Smooth muscle cell (in vitro differentiated cells): ENCODE measurements at regions not wholly inside any gene's neighbourhood (a gene's known extent, or its start where the extent isn't known, plus 50 kb on each side); places are given as distances from the start of the nearest gene placed in this dataset.

Experiments used
- DNase-seq: peaks from one replicate; lab custom pipeline; 2025; ENCODE audit not compliant: unreplicated experiment; lab: John Stamatoyannopoulos, UW
- H2AFZ ChIP-seq: fragments of 200-600 bp; sonication (generic); 2 replicates; pipeline ENCODE4 v1.6.0; 2016; ENCODE audit warnings: antibody characterized with exemption, low read depth, mild to moderate bottlenecking
- H3F3A ChIP-seq: fragments of 200-600 bp; sonication (generic); 2 replicates; pipeline ENCODE4 v1.6.0; 2017; ENCODE audit warnings: antibody characterized with exemption, low read depth
- H3K27ac ChIP-seq: fragments of 200-600 bp; sonication (generic); 2 replicates; pipeline ENCODE4 v1.5.1; 2016; ENCODE audit warnings: low read depth, mild to moderate bottlenecking
- H3K27me3 ChIP-seq: fragments of 200-600 bp; sonication (generic); 2 replicates; pipeline ENCODE4 v1.6.1; 2016; ENCODE audit warnings: low read depth, mild to moderate bottlenecking
- H3K36me3 ChIP-seq: fragments of 200-600 bp; sonication (generic); 2 replicates; pipeline ENCODE4 v1.5.1; 2016; ENCODE audit warnings: low read depth
- H3K4me1 ChIP-seq: fragments of 200-600 bp; sonication (generic); 2 replicates; pipeline ENCODE4 v1.5.1; 2016; ENCODE audit warnings: low read depth
- H3K4me2 ChIP-seq: fragments of 200-600 bp; sonication (generic); 2 replicates; pipeline ENCODE4 v1.6.0; 2016; ENCODE audit warnings: mild to moderate bottlenecking
- H3K4me3 ChIP-seq: fragments of 200-600 bp; sonication (generic); 2 replicates; pipeline ENCODE4 v1.5.1; 2016; ENCODE audit warnings: mild to moderate bottlenecking
- H3K79me2 ChIP-seq: fragments of 200-600 bp; sonication (generic); 2 replicates; pipeline ENCODE4 v1.6.0; 2016; ENCODE audit warnings: low read depth, mild to moderate bottlenecking
- H3K9ac ChIP-seq: fragments of 200-600 bp; sonication (generic); 2 replicates; pipeline ENCODE4 v1.6.0; 2016; ENCODE audit warnings: low read depth
- H3K9me3 ChIP-seq: fragments of 200-600 bp; sonication (generic); replicated peaks from 2 replicates; pipeline ENCODE4 v1.5.1; 2016; ENCODE audit warnings: low read depth
- H4K20me1 ChIP-seq: fragments of 200-600 bp; sonication (generic); 2 replicates; pipeline ENCODE4 v1.6.0; 2016; ENCODE audit warnings: low read depth
- WGBS: methylation state at CpG from one replicate; pipeline ENCODE4 v1.1.7; 2016; ENCODE audit warnings: low lambda C conversion rate; 5-methylcytosine and 5-hydroxymethylcytosine counted together
- TF ChIP-seq, protein P1 (sequence below): fragments of 200-600 bp; sonication (generic); IDR thresholded peaks from 2 replicates; pipeline ENCODE4 v1.5.1; 2017; ENCODE audit warnings: borderline replicate concordance, mild to moderate bottlenecking, antibody characterized with exemption; ENCODE audit not compliant: insufficient read depth, poor library complexity, severe bottlenecking

DNA sequence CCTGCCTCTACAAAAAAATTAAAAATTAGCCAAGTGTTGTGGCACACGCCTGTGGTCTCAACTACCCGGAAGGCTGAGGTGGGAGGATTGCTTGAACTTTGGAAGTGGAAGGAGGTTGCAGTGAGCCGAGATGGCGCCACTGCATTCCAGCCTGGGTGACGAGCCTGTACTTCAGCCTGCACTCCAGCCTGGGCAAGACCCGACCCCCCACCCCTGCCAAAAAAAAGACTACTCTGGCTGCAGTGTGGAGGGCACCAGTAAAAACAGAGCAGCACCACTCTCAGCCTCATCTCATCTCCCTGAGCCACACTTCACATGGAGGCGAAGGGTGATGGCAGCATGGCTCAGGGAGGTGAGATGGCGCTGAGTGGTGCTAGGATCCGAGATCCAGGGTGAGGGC is 50.3 kb upstream of the THY1 start:
- Histone ChIP-seq H3K27ac (no peak overlapping the region), H3K36me3 (no peaks in the 10 kb centered on the region), H3K9ac (no peak overlapping the region), H3K79me2 (no peaks in the 10 kb centered on the region), H3K4me1 (peaks cover 11% of the 10 kb centered on the region), H2AFZ (no peak overlapping the region), H3K9me3 (no peaks in the 10 kb centered on the region), H3K4me3 (no peak overlapping the region), H4K20me1 (no peaks in the 10 kb centered on the region), H3F3A (no peaks in the 10 kb centered on the region), H3K4me2 (no peak overlapping the region), H3K27me3 (no peaks in the 10 kb centered on the region)
- WGBS = 95% methylated on average over 9 of the region's 9 CpGs
- TF ChIP-seq, protein P1, sequence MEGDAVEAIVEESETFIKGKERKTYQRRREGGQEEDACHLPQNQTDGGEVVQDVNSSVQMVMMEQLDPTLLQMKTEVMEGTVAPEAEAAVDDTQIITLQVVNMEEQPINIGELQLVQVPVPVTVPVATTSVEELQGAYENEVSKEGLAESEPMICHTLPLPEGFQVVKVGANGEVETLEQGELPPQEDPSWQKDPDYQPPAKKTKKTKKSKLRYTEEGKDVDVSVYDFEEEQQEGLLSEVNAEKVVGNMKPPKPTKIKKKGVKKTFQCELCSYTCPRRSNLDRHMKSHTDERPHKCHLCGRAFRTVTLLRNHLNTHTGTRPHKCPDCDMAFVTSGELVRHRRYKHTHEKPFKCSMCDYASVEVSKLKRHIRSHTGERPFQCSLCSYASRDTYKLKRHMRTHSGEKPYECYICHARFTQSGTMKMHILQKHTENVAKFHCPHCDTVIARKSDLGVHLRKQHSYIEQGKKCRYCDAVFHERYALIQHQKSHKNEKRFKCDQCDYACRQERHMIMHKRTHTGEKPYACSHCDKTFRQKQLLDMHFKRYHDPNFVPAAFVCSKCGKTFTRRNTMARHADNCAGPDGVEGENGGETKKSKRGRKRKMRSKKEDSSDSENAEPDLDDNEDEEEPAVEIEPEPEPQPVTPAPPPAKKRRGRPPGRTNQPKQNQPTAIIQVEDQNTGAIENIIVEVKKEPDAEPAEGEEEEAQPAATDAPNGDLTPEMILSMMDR = no peak
- no peak for DNase-seq

DNA sequence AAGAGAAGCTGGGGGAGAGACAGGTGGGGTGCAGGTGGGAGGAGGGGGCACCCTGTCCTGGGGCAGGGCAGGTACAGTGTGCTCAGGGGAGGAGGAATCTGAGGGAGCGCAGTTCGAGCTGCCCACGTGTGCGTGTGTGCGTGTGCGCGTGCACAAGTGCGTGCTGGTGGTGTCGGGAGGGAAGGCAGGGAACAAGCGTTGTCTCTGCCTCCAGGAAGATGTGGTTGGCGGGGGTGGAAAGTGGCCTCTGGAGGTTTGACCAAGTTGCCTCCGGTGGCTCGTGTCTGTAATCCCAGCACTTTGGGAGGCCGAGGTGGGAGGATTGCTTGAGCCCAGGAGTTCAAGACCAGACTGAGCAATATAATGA is 49.9 kb upstream of the THY1 start:
- H3K4me1 ChIP-seq = peaks cover 11% of the 10 kb centered on the region
- no peak overlapping the region for H3K9ac ChIP-seq
- H3K27ac ChIP-seq = no peak overlapping the region
- H3K9me3 ChIP-seq = no peaks in the 10 kb centered on the region
- 94% methylated on average over 14 of the region's 14 CpGs for WGBS
- no peaks in the 10 kb centered on the region for H3K27me3 ChIP-seq
- TF ChIP-seq, protein P1 = no peak
- no peaks in the 10 kb centered on the region for H3F3A ChIP-seq
- H2AFZ ChIP-seq = no peak overlapping the region
- H4K20me1 ChIP-seq = no peaks in the 10 kb centered on the region
- no peaks in the 10 kb centered on the region for H3K79me2 ChIP-seq
- H3K4me3 ChIP-seq = no peak overlapping the region
- H3K4me2 ChIP-seq = no peak overlapping the region
- DNase-seq = no peak
- no peaks in the 10 kb centered on the region for H3K36me3 ChIP-seq
